D721Med (cell line): ENCODE measurements at regions not wholly inside any gene's neighbourhood (a gene's known extent, or its start where the extent isn't known, plus 50 kb on each side); places are given as distances from the start of the nearest gene placed in this dataset.

Experiments used
- DNase-seq: peaks from one replicate; pipeline ENCODE4 v3.0.0; 2011; ENCODE audit warnings: low spot score; ENCODE audit not compliant: insufficient read length
- FAIRE-seq: peaks from 2 replicates; lab custom pipeline; 2011; peaks lifted over from hg19 to GRCh38; lab: Jason Lieb, UNC
- TF ChIP-seq, protein P1 (sequence below): IDR thresholded peaks from 2 replicates; pipeline ENCODE4 v1.5.1; 2012; ENCODE audit warnings: mild to moderate bottlenecking, control low read depth; ENCODE audit not compliant: insufficient read depth; ENCODE audit errors: missing control alignments

DNA sequence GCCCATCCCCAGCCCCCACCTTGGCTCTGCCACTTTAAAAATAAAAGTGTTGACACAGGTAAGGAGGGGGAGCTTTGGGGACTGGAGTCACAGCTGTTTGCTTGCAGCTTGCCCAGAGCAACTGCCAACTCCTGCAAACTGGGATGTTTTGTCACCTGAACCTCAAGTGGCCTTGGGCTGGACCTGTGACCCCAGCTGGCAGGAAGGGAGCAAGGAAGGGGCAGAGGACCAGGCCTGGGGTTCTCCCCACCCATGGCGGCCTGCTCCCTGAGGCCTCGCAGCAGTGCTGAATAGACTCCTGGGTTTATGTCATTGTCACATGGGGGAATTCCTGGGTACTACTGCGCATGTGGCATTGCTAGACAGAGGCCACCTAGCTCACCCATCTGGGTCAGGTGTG lies 246.9 kb upstream of the TLE3 start:
- TF ChIP-seq, protein P1, sequence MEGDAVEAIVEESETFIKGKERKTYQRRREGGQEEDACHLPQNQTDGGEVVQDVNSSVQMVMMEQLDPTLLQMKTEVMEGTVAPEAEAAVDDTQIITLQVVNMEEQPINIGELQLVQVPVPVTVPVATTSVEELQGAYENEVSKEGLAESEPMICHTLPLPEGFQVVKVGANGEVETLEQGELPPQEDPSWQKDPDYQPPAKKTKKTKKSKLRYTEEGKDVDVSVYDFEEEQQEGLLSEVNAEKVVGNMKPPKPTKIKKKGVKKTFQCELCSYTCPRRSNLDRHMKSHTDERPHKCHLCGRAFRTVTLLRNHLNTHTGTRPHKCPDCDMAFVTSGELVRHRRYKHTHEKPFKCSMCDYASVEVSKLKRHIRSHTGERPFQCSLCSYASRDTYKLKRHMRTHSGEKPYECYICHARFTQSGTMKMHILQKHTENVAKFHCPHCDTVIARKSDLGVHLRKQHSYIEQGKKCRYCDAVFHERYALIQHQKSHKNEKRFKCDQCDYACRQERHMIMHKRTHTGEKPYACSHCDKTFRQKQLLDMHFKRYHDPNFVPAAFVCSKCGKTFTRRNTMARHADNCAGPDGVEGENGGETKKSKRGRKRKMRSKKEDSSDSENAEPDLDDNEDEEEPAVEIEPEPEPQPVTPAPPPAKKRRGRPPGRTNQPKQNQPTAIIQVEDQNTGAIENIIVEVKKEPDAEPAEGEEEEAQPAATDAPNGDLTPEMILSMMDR = no peak
- no peak for FAIRE-seq
- DNase-seq = no peak

DNA sequence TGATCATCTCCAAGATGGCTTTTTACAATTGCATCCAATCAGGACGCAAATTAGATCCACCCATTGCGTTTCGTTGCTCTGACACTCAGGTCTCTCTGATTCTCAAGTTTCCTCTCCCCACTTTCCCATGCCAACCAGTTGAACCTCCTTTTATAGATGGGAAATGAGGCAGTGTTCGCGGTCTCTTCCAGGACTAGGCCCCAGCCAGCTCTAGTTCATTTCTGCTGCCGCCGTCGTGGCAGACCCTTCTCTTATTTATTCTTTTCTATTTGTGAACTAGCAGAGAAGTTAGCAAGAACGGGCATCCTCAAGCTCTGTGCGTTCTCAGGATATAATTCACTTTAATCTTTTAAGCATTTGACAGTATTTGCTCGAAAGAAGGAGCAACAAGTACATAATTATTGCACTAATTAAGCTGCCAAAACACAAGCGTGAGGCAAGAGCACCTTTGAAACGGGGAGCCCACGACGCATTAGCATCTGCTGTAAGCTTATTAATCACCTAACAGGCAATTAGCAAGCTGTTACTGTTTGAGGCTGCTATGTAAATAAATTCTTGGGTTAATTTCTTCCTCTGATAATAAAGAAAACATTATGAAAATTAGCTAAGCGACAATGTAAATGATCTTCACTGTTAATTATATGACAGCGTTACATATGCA lies 246.4 kb upstream of the TLE3 start:
- FAIRE-seq = peak; percentile 96
- no peak for DNase-seq
- TF ChIP-seq, protein P1 = no peak

DNA sequence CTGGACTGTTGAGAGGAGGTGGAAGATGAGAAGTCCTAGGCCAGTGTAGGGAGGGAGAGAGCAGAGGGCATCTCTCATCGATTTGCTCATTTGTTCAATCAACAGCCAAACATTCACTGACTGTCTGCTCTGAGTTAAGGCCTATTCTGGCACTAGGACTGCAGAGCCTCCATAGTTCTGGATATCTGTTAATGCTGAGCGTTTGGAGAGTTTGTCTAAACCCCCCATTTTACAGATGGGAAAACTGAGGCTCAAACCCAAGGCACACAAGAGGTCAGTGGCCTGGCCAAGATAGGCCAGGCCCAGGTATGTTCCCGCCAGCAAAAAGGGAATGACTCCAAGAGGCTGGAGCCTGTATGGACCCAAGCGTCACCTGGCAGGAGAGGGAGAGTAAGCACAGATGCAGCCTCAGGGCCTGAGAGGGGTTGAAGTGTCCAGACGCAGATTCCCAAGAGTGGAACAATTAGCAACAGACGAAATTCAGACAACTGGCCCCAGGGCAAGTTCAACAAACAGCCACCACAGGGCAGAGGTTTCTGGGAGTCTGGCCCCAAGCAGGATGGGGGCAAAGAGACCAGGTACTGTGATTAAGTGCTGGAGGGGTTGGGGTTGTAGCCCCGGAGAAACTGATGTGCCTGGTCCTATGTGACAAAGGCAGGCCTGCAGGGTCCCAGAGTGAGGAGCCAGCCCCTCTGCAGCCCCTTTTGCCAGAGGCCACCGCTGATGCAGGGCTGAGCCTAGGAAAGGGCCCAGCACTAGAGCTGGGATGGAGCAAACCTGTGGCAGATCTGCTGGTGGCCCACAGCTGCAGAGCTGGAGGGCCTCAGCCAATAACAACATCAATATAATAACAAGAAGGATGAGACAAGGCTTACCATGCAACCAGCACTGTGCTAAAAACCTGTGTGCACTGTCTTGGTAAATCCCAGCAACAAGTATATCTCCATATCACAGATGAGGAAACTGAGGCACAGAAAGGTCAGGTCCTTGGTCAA lies 245.1 kb upstream of the TLE3 start:
- no peak for FAIRE-seq
- no peak for DNase-seq
- TF ChIP-seq, protein P1 = no peak

DNA sequence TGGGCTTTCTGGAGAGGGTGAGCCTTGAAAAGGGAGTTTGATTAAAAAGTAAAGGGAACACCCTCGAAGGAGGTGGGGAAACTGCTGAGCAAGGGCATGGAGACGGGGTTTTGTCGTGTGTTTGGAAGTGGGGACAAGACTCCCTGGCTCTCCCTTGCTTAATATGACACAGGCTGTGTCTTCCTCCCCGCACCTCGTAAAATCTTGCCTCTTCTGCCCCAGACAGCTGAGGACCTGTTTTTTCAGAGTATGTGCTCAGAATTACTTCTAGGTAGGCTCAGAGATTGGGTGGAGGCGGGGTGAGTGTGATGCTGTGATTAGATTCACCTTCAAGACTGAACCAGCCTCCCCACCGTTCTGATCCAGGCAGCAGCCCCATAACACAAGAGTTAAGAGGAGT lies 244.4 kb upstream of the TLE3 start:
- FAIRE-seq (no peak), DNase-seq (no peak)
- TF ChIP-seq, protein P1 = no peak

DNA sequence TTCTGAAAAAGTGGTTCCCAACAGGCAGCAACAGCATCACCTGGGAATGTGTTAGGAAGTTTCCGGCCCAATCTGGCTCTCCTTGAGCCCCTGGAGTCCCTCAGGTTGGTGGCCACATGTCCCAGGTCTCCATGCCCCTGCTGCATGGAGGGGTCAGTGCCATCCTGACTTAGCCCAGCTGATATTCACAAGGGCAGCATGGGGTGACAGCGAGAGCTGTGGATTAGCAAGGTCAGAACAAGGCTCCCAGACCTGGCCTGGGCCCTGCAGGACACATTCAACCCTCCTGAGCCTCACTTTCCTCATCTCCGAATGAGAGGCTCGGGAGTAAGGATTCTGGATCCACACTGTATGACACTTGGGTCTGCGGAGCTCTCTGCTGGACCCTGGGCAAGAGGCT lies 243.8 kb upstream of the TLE3 start:
- TF ChIP-seq, protein P1 = no peak
- DNase-seq = no peak
- no peak for FAIRE-seq

DNA sequence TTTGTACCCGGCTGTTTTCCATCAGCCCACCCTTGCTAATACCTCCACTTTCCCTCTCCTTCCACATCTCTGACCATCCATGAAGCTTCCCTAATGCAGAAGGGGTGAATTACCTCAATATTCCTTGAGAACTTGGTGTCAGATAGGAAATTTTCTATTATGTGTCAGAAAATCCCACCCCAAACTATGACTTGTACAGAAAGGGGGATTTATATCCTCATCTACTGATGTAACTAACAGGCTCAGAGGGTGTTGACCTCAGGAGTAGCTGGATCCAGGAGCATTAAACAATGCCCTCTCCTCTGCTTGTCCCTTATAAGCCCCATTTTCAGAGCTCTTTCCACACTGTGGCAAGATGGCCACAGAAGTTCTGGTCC lies 242.8 kb upstream of the TLE3 start:
- DNase-seq = no peak
- TF ChIP-seq, protein P1 = no peak
- no peak for FAIRE-seq
